GM23338 (cell line): ENCODE measurements at regions not wholly inside any gene's neighbourhood (a gene's known extent, or its start where the extent isn't known, plus 50 kb on each side); places are given as distances from the start of the nearest gene placed in this dataset.

Source experiments
- ATAC-seq: fragments of 200-7000 bp; cut with Tn5 transposase; 3 replicates; pipeline ENCODE4 v1.9.1; 2020
- DNase-seq: peaks from one replicate; pipeline ENCODE4 v3.0.0-alpha.2; 2015; ENCODE audit warnings: low spot score
- H2AFZ ChIP-seq: fragments of 200-600 bp; sonication (generic); 2 replicates; pipeline ENCODE4 v1.8.0; 2016; ENCODE audit warnings: antibody characterized with exemption, mild to moderate bottlenecking, moderate library complexity
- H3F3A ChIP-seq: fragments of 200-600 bp; sonication (generic); replicated peaks from 2 replicates; pipeline ENCODE4 v1.8.0; 2017; ENCODE audit warnings: antibody characterized with exemption, mixed run types, low read depth
- H3K27ac ChIP-seq: fragments of 200-600 bp; sonication (generic); 2 replicates; pipeline ENCODE4 v1.6.1; 2016; ENCODE audit warnings: low read depth
- H3K27me3 ChIP-seq: fragments of 200-600 bp; sonication (generic); 2 replicates; pipeline ENCODE4 v1.8.0; 2016; ENCODE audit warnings: mild to moderate bottlenecking, mixed run types, moderate library complexity; ENCODE audit not compliant: insufficient read depth
- H3K36me3 ChIP-seq: fragments of 200-600 bp; sonication (generic); 2 replicates; pipeline ENCODE4 v1.8.0; 2016; ENCODE audit warnings: mild to moderate bottlenecking; ENCODE audit not compliant: insufficient read depth
- H3K4me1 ChIP-seq: fragments of 200-600 bp; sonication (generic); 2 replicates; pipeline ENCODE4 v1.8.0; 2016; ENCODE audit warnings: mild to moderate bottlenecking, moderate library complexity; ENCODE audit not compliant: insufficient read depth
- H3K4me2 ChIP-seq: fragments of 200-600 bp; sonication (generic); 2 replicates; pipeline ENCODE4 v1.7.1; 2017; ENCODE audit warnings: mixed run types
- H3K4me3 ChIP-seq: fragments of 200-600 bp; sonication (generic); 2 replicates; pipeline ENCODE4 v1.6.1; 2016; ENCODE audit warnings: mixed run types
- H3K79me2 ChIP-seq: fragments of 200-600 bp; sonication (generic); replicated peaks from 2 replicates; pipeline ENCODE4 v1.8.0; 2017; ENCODE audit warnings: mild to moderate bottlenecking; ENCODE audit not compliant: insufficient read depth
- H3K9me2 ChIP-seq: fragments of 200-600 bp; sonication (generic); 2 replicates; pipeline ENCODE4 v1.8.0; 2017; ENCODE audit not compliant: insufficient read depth
- H4K20me1 ChIP-seq: fragments of 200-600 bp; sonication (generic); replicated peaks from 2 replicates; pipeline ENCODE4 v1.8.0; 2017; ENCODE audit warnings: mild to moderate bottlenecking; ENCODE audit not compliant: insufficient read depth
- H3K27ac Mint-ChIP-seq: 2 replicates; pipeline ENCODE4 v1.8.0; 2020; ENCODE audit warnings: inconsistent platforms, mild to moderate bottlenecking, moderate library complexity, mixed read lengths
- H3K27me3 Mint-ChIP-seq: 3 replicates; pipeline ENCODE4 v1.8.0; 2022; ENCODE audit warnings: low read depth, mild to moderate bottlenecking, moderate library complexity, mixed read lengths, inconsistent platforms; ENCODE audit not compliant: insufficient read depth, poor library complexity
- H3K36me3 Mint-ChIP-seq: 3 replicates; pipeline ENCODE4 v1.8.0; 2021; ENCODE audit warnings: low read depth, mild to moderate bottlenecking, inconsistent platforms, moderate library complexity, mixed read lengths
- H3K4me1 Mint-ChIP-seq: 3 replicates; pipeline ENCODE4 v1.8.0; 2020; ENCODE audit warnings: mild to moderate bottlenecking, inconsistent platforms, mixed read lengths
- H3K4me3 Mint-ChIP-seq: 3 replicates; pipeline ENCODE4 v1.8.0; 2021; ENCODE audit warnings: moderate library complexity, mild to moderate bottlenecking, inconsistent platforms, mixed read lengths
- H3K9me3 Mint-ChIP-seq: 3 replicates; pipeline ENCODE4 v1.8.0; 2020; ENCODE audit warnings: moderate library complexity, mild to moderate bottlenecking, inconsistent platforms, mixed read lengths
- CREB1 ChIP-seq: fragments of 250-450 bp; sonication (Bioruptor Pico); IDR thresholded peaks from 2 replicates; pipeline ENCODE4 v1.5.0; 2020; ENCODE audit warnings: low read depth, mild to moderate bottlenecking, moderate library complexity
- EZH2 ChIP-seq: fragments of 200-600 bp; sonication (generic); IDR thresholded peaks from one replicate; pipeline ENCODE4 v1.8.0; 2017; ENCODE audit warnings: antibody characterized with exemption, mild to moderate bottlenecking, low read depth; ENCODE audit not compliant: unreplicated experiment
- EZH2phosphoT487 ChIP-seq: fragments of 200-600 bp; sonication (generic); IDR thresholded peaks from one replicate; pipeline ENCODE4 v1.8.1; 2018; ENCODE audit warnings: antibody characterized with exemption; ENCODE audit not compliant: unreplicated experiment
- JUNB ChIP-seq: IDR thresholded peaks from one replicate; pipeline ENCODE4 v1.6.1; 2016; ENCODE audit warnings: antibody characterized with exemption; ENCODE audit not compliant: unreplicated experiment
- NANOG ChIP-seq: IDR thresholded peaks from 2 replicates; pipeline ENCODE4 v1.6.1; 2016; ENCODE audit warnings: antibody characterized with exemption, borderline replicate concordance
- POLR2AphosphoS5 ChIP-seq: IDR thresholded peaks from 2 replicates; pipeline ENCODE4 v1.6.1; 2016; ENCODE audit warnings: antibody characterized with exemption, low read depth
- REST ChIP-seq: IDR thresholded peaks from one replicate; pipeline ENCODE4 v1.6.1; 2018; ENCODE audit warnings: antibody characterized with exemption; ENCODE audit not compliant: unreplicated experiment
- STAT1 ChIP-seq: IDR thresholded peaks from one replicate; pipeline ENCODE4 v1.6.1; 2016; ENCODE audit warnings: antibody characterized with exemption; ENCODE audit not compliant: unreplicated experiment
- ZNF114 ChIP-seq: fragments of 250-450 bp; sonication (Bioruptor Pico); IDR thresholded peaks from 2 replicates; pipeline ENCODE4 v1.5.0; 2020; ENCODE audit warnings: mild to moderate bottlenecking, moderate library complexity
- ZNF331 ChIP-seq: fragments of 250-450 bp; sonication (Bioruptor Pico); IDR thresholded peaks from 2 replicates; pipeline ENCODE4 v1.5.0; 2020; ENCODE audit warnings: low read depth, mild to moderate bottlenecking, moderate library complexity
- TF ChIP-seq, protein P1 (sequence below): IDR thresholded peaks from 2 replicates; pipeline ENCODE4 v1.6.1; 2016; ENCODE audit warnings: antibody characterized with exemption
- TF ChIP-seq, protein P2 (sequence below), 2 experiments: fragments of 200-600 bp in 1 of 2; sonication (generic) in 1 of 2; conservative IDR thresholded peaks; 2 replicates each; pipeline versions ENCODE4 v1.5.1 to v1.6.1; 2016 to 2017; ENCODE audit warnings: antibody characterized with exemption in 2 of 2, low read depth in 2 of 2, mild to moderate bottlenecking in 2 of 2, moderate library complexity in 1 of 2
- TF ChIP-seq, protein P3 (sequence below): fragments of 250-450 bp; sonication (Bioruptor Pico); IDR thresholded peaks from 2 replicates; pipeline ENCODE4 v1.5.0; 2020; ENCODE audit warnings: mild to moderate bottlenecking, moderate library complexity

DNA sequence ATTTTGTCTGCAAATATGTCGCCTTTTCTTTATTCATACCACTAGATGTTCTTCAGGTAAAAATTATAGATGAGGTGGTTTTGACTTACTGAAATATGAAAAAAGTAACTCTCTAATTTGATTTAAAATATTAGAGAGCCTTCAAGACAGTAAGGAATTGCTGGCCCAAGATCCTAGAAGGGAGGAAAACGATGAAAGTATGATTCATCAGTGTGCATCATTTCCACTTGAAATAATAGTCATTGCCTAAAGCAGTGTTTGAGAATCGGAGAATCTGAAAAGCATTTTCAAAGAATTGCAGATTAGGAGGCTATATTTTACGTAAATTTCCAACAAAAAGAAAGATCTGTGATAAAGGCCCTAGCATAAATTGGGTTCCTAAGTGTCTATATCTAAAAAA is 1707.9 kb upstream of the PRR20A start:
- no peaks in the 10 kb centered on the region for H3F3A ChIP-seq
- Mint-ChIP-seq H3K27me3 (no peaks in the 10 kb centered on the region), H3K4me1 (peaks cover 21% of the 10 kb centered on the region), H3K36me3 (peaks cover 11% of the 10 kb centered on the region; the same call in 2 of the 3 replicates), H3K9me3 (peaks cover 4% of the 10 kb centered on the region; the same call in 1 of the 3 replicates), H3K4me3 (no peak overlapping the region), H3K27ac (no peak overlapping the region; the same call in 1 of the 2 replicates)
- no peak overlapping the region for H3K27ac ChIP-seq
- no peak overlapping the region for H3K4me3 ChIP-seq
- ATAC-seq (no peak), DNase-seq (no peak)
- no peaks in the 10 kb centered on the region for H3K27me3 ChIP-seq
- no peaks in the 10 kb centered on the region for H3K36me3 ChIP-seq
- no peaks in the 10 kb centered on the region for H4K20me1 ChIP-seq
- H3K4me1 ChIP-seq = peaks cover 20% of the 10 kb centered on the region
- H3K4me2 ChIP-seq = no peak overlapping the region
- no peaks in the 10 kb centered on the region for H3K9me2 ChIP-seq
- no peak overlapping the region for H2AFZ ChIP-seq
- TF ChIP-seq ZNF331 (CRISPR knock-in tag) = no peak
- no peak for TF ChIP-seq CREB1 (CRISPR knock-in tag)
- no peak for TF ChIP-seq POLR2AphosphoS5
- TF ChIP-seq NANOG = no peak
- no peak for TF ChIP-seq EZH2
- no peak for TF ChIP-seq JUNB
- TF ChIP-seq, protein P1, sequence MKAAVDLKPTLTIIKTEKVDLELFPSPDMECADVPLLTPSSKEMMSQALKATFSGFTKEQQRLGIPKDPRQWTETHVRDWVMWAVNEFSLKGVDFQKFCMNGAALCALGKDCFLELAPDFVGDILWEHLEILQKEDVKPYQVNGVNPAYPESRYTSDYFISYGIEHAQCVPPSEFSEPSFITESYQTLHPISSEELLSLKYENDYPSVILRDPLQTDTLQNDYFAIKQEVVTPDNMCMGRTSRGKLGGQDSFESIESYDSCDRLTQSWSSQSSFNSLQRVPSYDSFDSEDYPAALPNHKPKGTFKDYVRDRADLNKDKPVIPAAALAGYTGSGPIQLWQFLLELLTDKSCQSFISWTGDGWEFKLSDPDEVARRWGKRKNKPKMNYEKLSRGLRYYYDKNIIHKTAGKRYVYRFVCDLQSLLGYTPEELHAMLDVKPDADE = no peak
- no peak for TF ChIP-seq STAT1
- TF ChIP-seq, protein P2, sequence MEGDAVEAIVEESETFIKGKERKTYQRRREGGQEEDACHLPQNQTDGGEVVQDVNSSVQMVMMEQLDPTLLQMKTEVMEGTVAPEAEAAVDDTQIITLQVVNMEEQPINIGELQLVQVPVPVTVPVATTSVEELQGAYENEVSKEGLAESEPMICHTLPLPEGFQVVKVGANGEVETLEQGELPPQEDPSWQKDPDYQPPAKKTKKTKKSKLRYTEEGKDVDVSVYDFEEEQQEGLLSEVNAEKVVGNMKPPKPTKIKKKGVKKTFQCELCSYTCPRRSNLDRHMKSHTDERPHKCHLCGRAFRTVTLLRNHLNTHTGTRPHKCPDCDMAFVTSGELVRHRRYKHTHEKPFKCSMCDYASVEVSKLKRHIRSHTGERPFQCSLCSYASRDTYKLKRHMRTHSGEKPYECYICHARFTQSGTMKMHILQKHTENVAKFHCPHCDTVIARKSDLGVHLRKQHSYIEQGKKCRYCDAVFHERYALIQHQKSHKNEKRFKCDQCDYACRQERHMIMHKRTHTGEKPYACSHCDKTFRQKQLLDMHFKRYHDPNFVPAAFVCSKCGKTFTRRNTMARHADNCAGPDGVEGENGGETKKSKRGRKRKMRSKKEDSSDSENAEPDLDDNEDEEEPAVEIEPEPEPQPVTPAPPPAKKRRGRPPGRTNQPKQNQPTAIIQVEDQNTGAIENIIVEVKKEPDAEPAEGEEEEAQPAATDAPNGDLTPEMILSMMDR (conservative IDR thresholded peaks at IDR 0.05; ENCODE audit: low read depth in 2 of 2) = no peak
- no peak for TF ChIP-seq ZNF114 (CRISPR knock-in tag)
- TF ChIP-seq, protein P3, sequence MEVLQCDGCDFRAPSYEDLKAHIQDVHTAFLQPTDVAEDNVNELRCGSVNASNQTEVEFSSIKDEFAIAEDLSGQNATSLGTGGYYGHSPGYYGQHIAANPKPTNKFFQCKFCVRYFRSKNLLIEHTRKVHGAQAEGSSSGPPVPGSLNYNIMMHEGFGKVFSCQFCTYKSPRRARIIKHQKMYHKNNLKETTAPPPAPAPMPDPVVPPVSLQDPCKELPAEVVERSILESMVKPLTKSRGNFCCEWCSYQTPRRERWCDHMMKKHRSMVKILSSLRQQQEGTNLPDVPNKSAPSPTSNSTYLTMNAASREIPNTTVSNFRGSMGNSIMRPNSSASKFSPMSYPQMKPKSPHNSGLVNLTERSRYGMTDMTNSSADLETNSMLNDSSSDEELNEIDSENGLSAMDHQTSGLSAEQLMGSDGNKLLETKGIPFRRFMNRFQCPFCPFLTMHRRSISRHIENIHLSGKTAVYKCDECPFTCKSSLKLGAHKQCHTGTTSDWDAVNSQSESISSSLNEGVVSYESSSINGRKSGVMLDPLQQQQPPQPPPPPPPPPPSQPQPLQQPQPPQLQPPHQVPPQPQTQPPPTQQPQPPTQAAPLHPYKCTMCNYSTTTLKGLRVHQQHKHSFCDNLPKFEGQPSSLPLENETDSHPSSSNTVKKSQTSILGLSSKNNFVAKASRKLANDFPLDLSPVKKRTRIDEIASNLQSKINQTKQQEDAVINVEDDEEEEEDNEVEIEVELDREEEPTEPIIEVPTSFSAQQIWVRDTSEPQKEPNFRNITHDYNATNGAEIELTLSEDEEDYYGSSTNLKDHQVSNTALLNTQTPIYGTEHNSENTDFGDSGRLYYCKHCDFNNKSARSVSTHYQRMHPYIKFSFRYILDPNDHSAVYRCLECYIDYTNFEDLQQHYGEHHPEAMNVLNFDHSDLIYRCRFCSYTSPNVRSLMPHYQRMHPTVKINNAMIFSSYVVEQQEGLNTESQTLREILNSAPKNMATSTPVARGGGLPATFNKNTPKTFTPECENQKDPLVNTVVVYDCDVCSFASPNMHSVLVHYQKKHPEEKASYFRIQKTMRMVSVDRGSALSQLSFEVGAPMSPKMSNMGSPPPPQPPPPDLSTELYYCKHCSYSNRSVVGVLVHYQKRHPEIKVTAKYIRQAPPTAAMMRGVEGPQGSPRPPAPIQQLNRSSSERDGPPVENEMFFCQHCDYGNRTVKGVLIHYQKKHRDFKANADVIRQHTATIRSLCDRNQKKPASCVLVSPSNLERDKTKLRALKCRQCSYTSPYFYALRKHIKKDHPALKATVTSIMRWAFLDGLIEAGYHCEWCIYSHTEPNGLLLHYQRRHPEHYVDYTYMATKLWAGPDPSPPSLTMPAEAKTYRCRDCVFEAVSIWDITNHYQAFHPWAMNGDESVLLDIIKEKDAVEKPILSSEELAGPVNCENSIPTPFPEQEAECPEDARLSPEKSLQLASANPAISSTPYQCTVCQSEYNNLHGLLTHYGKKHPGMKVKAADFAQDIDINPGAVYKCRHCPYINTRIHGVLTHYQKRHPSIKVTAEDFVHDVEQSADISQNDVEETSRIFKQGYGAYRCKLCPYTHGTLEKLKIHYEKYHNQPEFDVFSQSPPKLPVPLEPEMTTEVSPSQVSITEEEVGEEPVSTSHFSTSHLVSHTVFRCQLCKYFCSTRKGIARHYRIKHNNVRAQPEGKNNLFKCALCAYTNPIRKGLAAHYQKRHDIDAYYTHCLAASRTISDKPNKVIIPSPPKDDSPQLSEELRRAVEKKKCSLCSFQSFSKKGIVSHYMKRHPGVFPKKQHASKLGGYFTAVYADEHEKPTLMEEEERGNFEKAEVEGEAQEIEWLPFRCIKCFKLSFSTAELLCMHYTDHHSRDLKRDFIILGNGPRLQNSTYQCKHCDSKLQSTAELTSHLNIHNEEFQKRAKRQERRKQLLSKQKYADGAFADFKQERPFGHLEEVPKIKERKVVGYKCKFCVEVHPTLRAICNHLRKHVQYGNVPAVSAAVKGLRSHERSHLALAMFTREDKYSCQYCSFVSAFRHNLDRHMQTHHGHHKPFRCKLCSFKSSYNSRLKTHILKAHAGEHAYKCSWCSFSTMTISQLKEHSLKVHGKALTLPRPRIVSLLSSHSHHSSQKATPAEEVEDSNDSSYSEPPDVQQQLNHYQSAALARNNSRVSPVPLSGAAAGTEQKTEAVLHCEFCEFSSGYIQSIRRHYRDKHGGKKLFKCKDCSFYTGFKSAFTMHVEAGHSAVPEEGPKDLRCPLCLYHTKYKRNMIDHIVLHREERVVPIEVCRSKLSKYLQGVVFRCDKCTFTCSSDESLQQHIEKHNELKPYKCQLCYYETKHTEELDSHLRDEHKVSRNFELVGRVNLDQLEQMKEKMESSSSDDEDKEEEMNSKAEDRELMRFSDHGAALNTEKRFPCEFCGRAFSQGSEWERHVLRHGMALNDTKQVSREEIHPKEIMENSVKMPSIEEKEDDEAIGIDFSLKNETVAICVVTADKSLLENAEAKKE (CRISPR knock-in tag) = no peak
- TF ChIP-seq REST = no peak
- TF ChIP-seq EZH2phosphoT487 = no peak
- no peaks in the 10 kb centered on the region for H3K79me2 ChIP-seq
